HG02588 (cell line): ENCODE measurements at regions not wholly inside any gene's neighbourhood (a gene's known extent, or its start where the extent isn't known, plus 50 kb on each side); places are given as distances from the start of the nearest gene placed in this dataset.
"Not testable (repeated sequence)": the region's sequence is repeated elsewhere in the genome, so short reads cannot be mapped to it uniquely, and the experiment has no call there.

ENCODE experiments used
- ATAC-seq: cut with Tn5 transposase; IDR thresholded peaks from one replicate; pipeline ENCODE4 v1.9.1; 2021; ENCODE audit warnings: mild to moderate bottlenecking, moderate library complexity; ENCODE audit not compliant: unreplicated experiment

- no peak for ATAC-seq
Measured at GRCh38 chr3:177862962-177863491, 665.7 kb upstream of the TBL1XR1 start.

DNA sequence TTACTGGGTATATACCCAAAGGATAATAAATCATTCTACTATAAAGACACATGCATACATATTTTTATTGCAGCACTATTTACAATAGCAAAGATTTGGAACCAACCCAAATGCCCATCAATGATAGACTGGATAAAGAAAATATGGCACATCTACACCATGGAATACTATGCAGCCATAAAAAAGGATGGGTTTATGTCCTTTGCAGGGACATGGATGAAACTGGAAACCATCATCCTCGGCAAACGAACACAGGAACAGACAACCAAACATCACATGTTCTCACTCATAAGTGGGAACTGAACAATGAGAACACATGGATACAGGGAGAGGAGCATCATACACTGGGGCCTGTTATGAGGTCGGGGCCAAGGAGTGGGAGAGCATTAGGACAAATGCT, 665.0 kb upstream of the KCNMB2 start:
- not testable (repeated sequence) for ATAC-seq

DNA sequence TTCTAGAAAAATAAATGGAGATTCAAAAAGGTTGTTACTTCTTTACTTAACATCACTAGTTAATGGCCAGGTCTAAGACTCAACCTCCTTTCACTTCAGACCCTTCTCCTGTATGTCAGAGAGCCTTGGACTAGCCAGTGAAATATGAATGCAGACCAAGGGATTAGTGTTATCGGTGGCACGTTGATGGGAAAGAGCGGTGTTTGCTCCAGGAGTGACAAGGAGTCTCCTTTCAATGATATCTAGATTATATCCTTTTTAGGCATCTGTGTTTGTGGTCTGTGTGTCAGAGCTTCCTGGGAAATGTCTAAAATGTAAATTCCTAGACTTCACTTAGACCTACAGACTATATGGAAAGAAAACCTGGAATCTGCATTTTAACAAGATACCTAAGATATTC, 658.0 kb upstream of the KCNMB2 start:
- ATAC-seq = no peak

DNA sequence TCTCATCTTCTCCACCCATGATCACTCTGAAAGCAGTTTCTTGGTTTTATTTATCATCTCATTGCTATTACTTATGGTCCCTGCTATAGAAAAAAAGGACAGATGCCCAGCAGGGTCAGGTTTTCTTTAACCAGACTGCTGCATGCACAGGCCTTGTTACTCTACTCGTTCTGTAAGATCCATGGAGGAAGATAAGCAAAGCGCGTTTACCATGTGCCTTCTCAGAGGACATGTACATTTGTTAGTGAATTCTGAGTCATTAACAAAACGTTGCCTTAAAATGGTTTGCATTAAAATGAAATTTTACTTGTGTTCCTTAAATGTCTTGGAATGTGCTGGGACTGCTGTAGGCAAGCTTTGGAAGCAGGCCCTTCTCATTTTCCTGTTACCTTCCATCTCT, 657.3 kb upstream of the KCNMB2 start:
- ATAC-seq = no peak

DNA sequence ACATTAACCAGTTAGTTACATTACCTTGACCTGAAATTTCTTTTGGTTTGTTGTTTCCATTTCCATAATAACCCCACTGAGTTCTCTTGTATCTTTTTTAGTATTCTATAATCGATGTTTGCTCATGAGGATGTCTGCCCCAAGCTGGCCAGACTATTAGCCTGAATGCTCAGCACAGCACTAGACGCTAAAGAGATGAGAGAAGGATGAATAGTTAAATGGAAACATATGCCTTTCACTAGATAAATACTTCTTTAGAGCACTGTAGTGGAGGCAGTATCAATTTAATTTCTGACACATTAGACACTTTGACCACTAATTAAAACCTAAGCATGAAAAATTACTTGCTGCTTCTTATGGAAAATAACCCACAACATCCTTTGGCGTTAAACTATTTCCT, 654.9 kb upstream of the KCNMB2 start:
- ATAC-seq = no peak

GRCh38 chr3:177882124-177882648, 654.0 kb upstream of the KCNMB2 start:
- no peak for ATAC-seq

DNA sequence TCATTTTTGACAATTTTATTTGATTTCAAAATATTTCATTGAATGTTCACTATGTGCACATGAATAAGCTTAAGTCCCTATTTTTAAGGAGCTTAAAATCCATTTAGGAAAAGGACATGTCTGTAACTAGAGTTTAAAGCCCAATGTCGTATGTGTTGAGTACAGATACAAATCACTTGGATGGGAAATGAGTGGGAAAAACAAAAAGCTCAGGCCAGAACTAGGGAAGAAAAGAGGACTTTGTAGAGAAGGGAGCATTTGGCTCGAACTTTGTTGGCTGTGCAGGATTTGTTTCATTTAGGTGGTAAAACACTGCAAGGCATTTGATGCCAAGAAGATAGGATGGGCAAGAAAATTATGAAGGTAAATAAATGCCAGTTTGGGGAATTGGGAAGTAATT, 653.1 kb upstream of the KCNMB2 start:
- ATAC-seq = no peak

- ATAC-seq = no peak
Measured at GRCh38 chr3:177883957-177884356, 652.3 kb upstream of the KCNMB2 start.

GRCh38 chr3:177885063-177885462, 651.2 kb upstream of the KCNMB2 start:
- no peak for ATAC-seq

DNA sequence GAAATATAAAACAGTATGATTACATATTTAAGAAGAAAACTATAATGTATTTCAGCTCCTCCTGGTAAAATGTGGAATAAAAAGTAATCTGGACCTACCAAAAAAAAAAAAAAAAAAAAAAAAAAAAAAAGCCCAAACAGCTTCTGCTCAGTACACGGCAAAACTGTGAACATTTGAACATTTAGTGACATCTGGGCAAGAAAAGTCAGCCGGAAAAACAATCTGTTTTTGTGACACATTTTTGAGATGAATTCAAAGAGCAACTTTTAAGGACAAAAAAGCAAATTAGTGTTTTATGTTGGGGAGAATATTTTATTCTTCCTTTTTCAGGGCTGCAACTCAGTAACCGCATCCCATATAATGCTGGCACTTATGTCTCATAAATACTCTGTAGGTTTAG, 649.7 kb upstream of the KCNMB2 start:
- ATAC-seq = no peak

- no peak for ATAC-seq
Measured at GRCh38 chr3:177887475-177887874, 648.8 kb upstream of the KCNMB2 start.

DNA sequence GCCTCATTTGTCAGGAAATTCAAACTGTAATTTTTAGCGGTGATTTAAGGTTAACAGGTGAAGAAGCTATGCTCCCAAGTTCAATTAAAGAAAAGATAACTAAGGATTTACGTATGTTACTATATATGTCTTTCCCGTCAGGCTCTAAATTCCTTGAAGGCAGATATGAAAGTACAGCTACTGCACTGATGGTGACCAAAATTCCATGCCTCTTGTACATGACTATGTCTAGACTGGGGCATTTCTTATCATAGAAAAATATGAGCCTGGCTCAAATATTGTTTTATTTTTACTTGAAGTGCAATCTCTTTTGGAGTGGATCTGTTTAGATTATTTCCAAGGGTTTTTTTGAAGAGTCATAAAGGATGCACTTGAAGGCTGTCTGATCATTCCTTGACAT, 647.1 kb upstream of the KCNMB2 start:
- no peak for ATAC-seq

DNA sequence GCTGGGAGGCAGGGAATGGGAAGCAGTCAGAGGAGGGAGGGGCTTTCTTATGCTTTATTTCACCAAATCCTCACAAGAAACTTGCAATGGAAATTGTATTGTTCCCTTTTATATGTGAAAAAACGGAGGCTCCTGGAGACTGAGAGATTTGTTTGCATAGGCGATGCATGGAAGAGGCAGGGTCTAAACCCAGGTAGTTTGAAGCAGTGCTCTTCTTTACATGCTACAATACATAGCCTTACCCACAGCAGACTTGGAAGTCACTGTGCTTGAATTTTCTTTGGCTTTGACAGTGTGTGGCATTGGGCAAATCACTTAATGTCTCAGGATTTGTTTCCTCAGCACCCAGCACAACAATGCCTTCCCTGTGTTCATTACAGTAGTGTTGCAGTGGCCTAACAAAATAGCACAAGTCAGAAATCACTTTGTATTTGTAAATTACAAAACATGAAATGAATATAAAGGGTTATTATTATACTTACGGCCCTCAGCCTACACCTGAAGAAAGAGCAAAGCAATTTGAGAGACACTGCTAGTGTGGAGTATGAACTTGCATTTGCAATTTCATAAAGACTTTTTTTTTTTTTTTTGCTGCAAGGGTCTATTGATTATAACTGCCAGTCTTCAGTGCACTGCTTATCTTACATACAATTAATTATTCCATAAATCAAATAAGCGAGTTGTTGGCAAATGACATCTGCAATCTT, 646.4 kb upstream of the KCNMB2 start:
- no peak for ATAC-seq

- ATAC-seq = no peak
Measured at GRCh38 chr3:177890359-177890683, 645.9 kb upstream of the KCNMB2 start.

GRCh38 chr3:177891569-177891968, 644.7 kb upstream of the KCNMB2 start:
- ATAC-seq = not testable (repeated sequence)

DNA sequence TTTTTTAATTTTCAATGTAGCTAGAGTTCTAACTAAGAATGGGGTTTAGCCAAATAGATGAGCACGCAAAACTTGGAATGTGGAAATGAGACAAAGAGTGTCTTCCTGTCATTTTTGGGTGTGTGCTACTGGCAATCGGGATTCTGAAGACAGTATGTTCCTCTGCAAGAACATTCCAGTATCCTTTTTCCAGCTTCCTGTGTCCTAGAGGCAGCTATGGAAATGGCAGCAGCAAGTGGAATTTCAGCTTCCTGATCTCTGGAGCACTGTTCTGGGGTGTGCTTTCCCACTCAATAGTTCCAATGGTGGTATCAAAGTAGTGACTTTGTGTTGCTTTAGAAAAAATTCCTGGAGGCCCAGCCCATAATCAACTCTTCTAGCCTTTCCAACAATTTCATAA, 642.9 kb upstream of the KCNMB2 start:
- no peak for ATAC-seq

- ATAC-seq = no peak
Measured at GRCh38 chr3:177894081-177894728, 642.0 kb upstream of the KCNMB2 start.

DNA sequence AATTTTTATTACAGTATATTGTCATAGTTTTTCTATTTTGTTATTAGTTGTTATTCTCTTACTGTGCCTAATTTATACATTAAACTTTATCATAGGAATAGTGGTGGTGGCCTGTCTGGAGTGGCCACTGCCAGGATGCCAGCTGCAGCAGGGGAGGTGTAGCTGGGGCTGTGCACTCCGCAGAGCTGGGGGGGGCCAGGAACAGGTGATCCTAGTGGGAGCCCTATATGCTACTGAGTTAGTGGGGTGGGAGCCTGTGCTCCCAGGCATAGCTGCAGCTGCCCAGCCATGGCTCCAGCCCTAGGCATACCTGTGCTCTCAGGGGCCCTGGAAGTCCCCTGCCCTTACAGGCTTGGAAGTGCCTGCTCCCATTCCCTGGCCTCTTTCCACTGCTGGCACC, 638.1 kb upstream of the KCNMB2 start:
- no peak for ATAC-seq

- ATAC-seq = no peak
Measured at GRCh38 chr3:177899275-177900067, 636.8 kb upstream of the KCNMB2 start.

GRCh38 chr3:177902876-177903275, 633.4 kb upstream of the KCNMB2 start:
- ATAC-seq = no peak

GRCh38 chr3:177904621-177905020, 631.6 kb upstream of the KCNMB2 start:
- no peak for ATAC-seq
